Neural cell (in vitro differentiated cells): ENCODE measurements at regions not wholly inside any gene's neighbourhood (a gene's known extent, or its start where the extent isn't known, plus 50 kb on each side); places are given as distances from the start of the nearest gene placed in this dataset.

Experiments
- H2AFZ ChIP-seq: fragments of 200-600, 300-800 bp; sonication (generic), shearing (Covaris generic); 2 replicates; pipeline ENCODE4 v1.6.0; 2014; ENCODE audit warnings: low read depth, mild to moderate bottlenecking, antibody characterized with exemption, low read length, moderate library complexity
- H3F3A ChIP-seq: fragments of 200-600 bp; shearing (Covaris generic); 2 replicates; pipeline ENCODE4 v1.6.1; 2016; ENCODE audit warnings: mild to moderate bottlenecking, moderate library complexity, mixed read lengths, antibody characterized with exemption, low read length; ENCODE audit not compliant: insufficient read depth, poor library complexity, severe bottlenecking
- H3K27ac ChIP-seq: fragments of 200-600, 300-800 bp; sonication (generic), shearing (Covaris generic); 2 replicates; pipeline ENCODE4 v1.5.1; 2014; ENCODE audit warnings: mild to moderate bottlenecking, low read length, moderate library complexity
- H3K27me3 ChIP-seq: fragments of 300-800, 200-600 bp; sonication (generic), shearing (Covaris generic); 2 replicates; pipeline ENCODE4 v1.6.0; 2014; ENCODE audit warnings: mild to moderate bottlenecking, low read depth, low read length, moderate library complexity; ENCODE audit not compliant: insufficient read depth
- H3K36me3 ChIP-seq: fragments of 300-800, 200-600 bp; sonication (generic), shearing (Covaris generic); 2 replicates; pipeline ENCODE4 v1.5.1; 2014; ENCODE audit warnings: mild to moderate bottlenecking, antibody characterized with exemption, low read length, moderate library complexity; ENCODE audit not compliant: insufficient read depth
- H3K4me2 ChIP-seq: fragments of 300-800, 200-600 bp; sonication (generic), shearing (Covaris generic); 2 replicates; pipeline ENCODE4 v1.6.0; 2014; ENCODE audit warnings: mild to moderate bottlenecking, low read length
- H3K4me3 ChIP-seq: fragments of 300-800, 200-600 bp; sonication (generic), shearing (Covaris generic); 2 replicates; pipeline ENCODE4 v1.5.1; 2014; ENCODE audit warnings: mild to moderate bottlenecking, low read length, moderate library complexity
- H3K79me2 ChIP-seq: fragments of 200-600 bp; shearing (Covaris generic); replicated peaks from 2 replicates; pipeline ENCODE4 v1.6.0; 2014; ENCODE audit warnings: mild to moderate bottlenecking, low read length, moderate library complexity; ENCODE audit not compliant: insufficient read depth
- H3K9ac ChIP-seq: fragments of 300-800, 200-600 bp; sonication (generic), shearing (Covaris generic); 2 replicates; pipeline ENCODE4 v1.6.1; 2016; ENCODE audit warnings: mild to moderate bottlenecking, low read length, mixed read lengths
- H3K9me2 ChIP-seq: fragments of 200-600 bp; shearing (Covaris generic); 2 replicates; pipeline ENCODE4 v1.6.1; 2016; ENCODE audit warnings: mild to moderate bottlenecking, low read length, mixed read lengths; ENCODE audit not compliant: insufficient read depth
- H3K9me3 ChIP-seq: fragments of 200-600, 300-800 bp; sonication (generic), shearing (Covaris generic); 2 replicates; pipeline ENCODE4 v1.6.1; 2016; ENCODE audit warnings: mild to moderate bottlenecking, mixed run types, low read length, moderate library complexity, mixed read lengths
- H4K20me1 ChIP-seq: fragments of 200-600 bp; shearing (Covaris generic); 2 replicates; pipeline ENCODE4 v1.6.1; 2016; ENCODE audit warnings: mild to moderate bottlenecking, mixed run types; ENCODE audit not compliant: insufficient read depth
- EP300 ChIP-seq: fragments of 450-650 bp; conservative IDR thresholded peaks from 2 replicates; pipeline ENCODE4 v1.6.1; 2014; ENCODE audit warnings: antibody characterized with exemption, mild to moderate bottlenecking, moderate library complexity; ENCODE audit not compliant: poor library complexity, severe bottlenecking
- EZH2 ChIP-seq: fragments of 200-600, 300-800 bp; shearing (Covaris generic), sonication (generic); IDR thresholded peaks from 2 replicates; pipeline ENCODE4 v1.6.1; 2014; ENCODE audit warnings: antibody characterized with exemption, low read length, borderline replicate concordance, mild to moderate bottlenecking; ENCODE audit not compliant: insufficient read depth, poor library complexity, severe bottlenecking
- MXI1 ChIP-seq: fragments of 450-650 bp; conservative IDR thresholded peaks from 2 replicates; pipeline ENCODE4 v1.6.1; 2014; ENCODE audit warnings: antibody characterized with exemption, mild to moderate bottlenecking; ENCODE audit not compliant: poor library complexity, severe bottlenecking
- POLR2AphosphoS5 ChIP-seq: IDR thresholded peaks from 2 replicates; pipeline ENCODE4 v1.6.1; 2012
- RAD21 ChIP-seq: fragments of 450-650 bp; conservative IDR thresholded peaks from 2 replicates; pipeline ENCODE4 v1.6.1; 2014; ENCODE audit warnings: antibody characterized with exemption, mild to moderate bottlenecking, moderate library complexity
- SMC3 ChIP-seq: fragments of 450-650 bp; conservative IDR thresholded peaks from 2 replicates; pipeline ENCODE4 v1.6.1; 2014; ENCODE audit warnings: antibody characterized with exemption, mild to moderate bottlenecking, moderate library complexity; ENCODE audit not compliant: poor library complexity
- TAF1 ChIP-seq: IDR thresholded peaks from 2 replicates; pipeline ENCODE4 v1.6.1; 2012; ENCODE audit warnings: low read depth
- TF ChIP-seq, protein P1 (sequence below): IDR thresholded peaks from 2 replicates; pipeline ENCODE4 v1.6.1; 2012; ENCODE audit warnings: borderline replicate concordance
- TF ChIP-seq, protein P2 (sequence below): fragments of 450-650 bp; IDR thresholded peaks from 2 replicates; pipeline ENCODE4 v1.5.1; 2014; ENCODE audit warnings: antibody characterized with exemption, mild to moderate bottlenecking, moderate library complexity; ENCODE audit not compliant: poor library complexity, severe bottlenecking

DNA sequence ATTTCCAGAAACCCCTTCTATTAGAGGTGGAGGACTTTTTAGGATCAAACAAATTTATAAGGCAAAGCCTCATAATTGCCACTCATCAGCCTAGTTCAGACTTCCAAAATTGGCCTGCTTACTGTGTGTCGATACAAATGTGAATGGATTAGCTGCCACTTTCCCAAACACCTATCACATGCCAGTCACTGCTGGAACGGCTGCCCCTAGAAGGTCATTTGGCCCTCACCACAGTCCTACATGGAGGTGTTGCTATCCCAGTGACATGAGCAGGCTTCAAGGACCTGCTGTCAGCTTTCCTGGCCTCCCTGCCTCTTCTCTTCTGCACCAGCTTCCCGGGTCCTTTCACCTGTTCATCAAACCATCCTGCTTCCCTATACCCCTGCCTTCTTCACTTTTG, 279.2 kb upstream of the SKOR2 start:
- no peaks in the 10 kb centered on the region for H3K36me3 ChIP-seq
- no peak overlapping the region for H2AFZ ChIP-seq
- H3K27ac ChIP-seq, result no peak overlapping the region
- no peak overlapping the region for H3K4me2 ChIP-seq
- no peak overlapping the region for H3K9ac ChIP-seq
- no peaks in the 10 kb centered on the region for H3K9me3 ChIP-seq
- no peaks in the 10 kb centered on the region for H4K20me1 ChIP-seq
- H3F3A ChIP-seq, result no peaks in the 10 kb centered on the region
- TF ChIP-seq MXI1 (no peak), EZH2 (no peak), RAD21 (no peak), TAF1 (no peak), SMC3 (no peak), EP300 (no peak), POLR2AphosphoS5 (no peak)
- TF ChIP-seq, protein P1, sequence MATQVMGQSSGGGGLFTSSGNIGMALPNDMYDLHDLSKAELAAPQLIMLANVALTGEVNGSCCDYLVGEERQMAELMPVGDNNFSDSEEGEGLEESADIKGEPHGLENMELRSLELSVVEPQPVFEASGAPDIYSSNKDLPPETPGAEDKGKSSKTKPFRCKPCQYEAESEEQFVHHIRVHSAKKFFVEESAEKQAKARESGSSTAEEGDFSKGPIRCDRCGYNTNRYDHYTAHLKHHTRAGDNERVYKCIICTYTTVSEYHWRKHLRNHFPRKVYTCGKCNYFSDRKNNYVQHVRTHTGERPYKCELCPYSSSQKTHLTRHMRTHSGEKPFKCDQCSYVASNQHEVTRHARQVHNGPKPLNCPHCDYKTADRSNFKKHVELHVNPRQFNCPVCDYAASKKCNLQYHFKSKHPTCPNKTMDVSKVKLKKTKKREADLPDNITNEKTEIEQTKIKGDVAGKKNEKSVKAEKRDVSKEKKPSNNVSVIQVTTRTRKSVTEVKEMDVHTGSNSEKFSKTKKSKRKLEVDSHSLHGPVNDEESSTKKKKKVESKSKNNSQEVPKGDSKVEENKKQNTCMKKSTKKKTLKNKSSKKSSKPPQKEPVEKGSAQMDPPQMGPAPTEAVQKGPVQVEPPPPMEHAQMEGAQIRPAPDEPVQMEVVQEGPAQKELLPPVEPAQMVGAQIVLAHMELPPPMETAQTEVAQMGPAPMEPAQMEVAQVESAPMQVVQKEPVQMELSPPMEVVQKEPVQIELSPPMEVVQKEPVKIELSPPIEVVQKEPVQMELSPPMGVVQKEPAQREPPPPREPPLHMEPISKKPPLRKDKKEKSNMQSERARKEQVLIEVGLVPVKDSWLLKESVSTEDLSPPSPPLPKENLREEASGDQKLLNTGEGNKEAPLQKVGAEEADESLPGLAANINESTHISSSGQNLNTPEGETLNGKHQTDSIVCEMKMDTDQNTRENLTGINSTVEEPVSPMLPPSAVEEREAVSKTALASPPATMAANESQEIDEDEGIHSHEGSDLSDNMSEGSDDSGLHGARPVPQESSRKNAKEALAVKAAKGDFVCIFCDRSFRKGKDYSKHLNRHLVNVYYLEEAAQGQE, result no peak
- TF ChIP-seq, protein P2, sequence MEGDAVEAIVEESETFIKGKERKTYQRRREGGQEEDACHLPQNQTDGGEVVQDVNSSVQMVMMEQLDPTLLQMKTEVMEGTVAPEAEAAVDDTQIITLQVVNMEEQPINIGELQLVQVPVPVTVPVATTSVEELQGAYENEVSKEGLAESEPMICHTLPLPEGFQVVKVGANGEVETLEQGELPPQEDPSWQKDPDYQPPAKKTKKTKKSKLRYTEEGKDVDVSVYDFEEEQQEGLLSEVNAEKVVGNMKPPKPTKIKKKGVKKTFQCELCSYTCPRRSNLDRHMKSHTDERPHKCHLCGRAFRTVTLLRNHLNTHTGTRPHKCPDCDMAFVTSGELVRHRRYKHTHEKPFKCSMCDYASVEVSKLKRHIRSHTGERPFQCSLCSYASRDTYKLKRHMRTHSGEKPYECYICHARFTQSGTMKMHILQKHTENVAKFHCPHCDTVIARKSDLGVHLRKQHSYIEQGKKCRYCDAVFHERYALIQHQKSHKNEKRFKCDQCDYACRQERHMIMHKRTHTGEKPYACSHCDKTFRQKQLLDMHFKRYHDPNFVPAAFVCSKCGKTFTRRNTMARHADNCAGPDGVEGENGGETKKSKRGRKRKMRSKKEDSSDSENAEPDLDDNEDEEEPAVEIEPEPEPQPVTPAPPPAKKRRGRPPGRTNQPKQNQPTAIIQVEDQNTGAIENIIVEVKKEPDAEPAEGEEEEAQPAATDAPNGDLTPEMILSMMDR, result no peak
- H3K79me2 ChIP-seq, result no peaks in the 10 kb centered on the region
- H3K9me2 ChIP-seq, result no peaks in the 10 kb centered on the region
- H3K4me3 ChIP-seq, result no peak overlapping the region
- no peaks in the 10 kb centered on the region for H3K27me3 ChIP-seq

DNA sequence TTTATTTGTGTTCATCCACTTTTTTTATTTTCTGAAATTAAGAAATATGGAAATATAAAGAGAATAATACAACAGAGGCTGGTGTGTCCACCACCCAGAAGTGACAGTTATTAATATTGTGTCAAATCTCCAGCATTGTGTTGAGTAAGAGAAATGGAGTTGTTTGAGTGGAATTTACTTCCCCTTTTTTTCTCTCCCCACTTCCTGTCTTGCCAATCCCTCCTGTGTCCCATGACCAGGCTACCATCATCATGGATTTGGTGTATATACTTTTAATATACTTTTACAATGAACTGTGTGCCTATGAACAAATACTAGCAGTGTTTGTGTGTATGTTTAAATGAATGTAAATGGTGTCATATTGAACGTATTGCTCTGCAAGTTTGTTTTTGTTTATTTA, 276.9 kb upstream of the SKOR2 start:
- H4K20me1 ChIP-seq, result no peaks in the 10 kb centered on the region
- H3K9ac ChIP-seq, result no peak overlapping the region
- no peaks in the 10 kb centered on the region for H3K9me3 ChIP-seq
- no peak overlapping the region for H2AFZ ChIP-seq
- H3K36me3 ChIP-seq, result no peaks in the 10 kb centered on the region
- H3K4me3 ChIP-seq, result no peak overlapping the region
- no peak overlapping the region for H3K4me2 ChIP-seq
- H3F3A ChIP-seq, result no peaks in the 10 kb centered on the region
- H3K27me3 ChIP-seq, result no peaks in the 10 kb centered on the region
- no peaks in the 10 kb centered on the region for H3K9me2 ChIP-seq
- TF ChIP-seq POLR2AphosphoS5 (no peak), RAD21 (no peak), EZH2 (no peak), MXI1 (no peak), EP300 (no peak), TAF1 (no peak), SMC3 (no peak)
- TF ChIP-seq, protein P1, result no peak
- TF ChIP-seq, protein P2, result no peak
- no peaks in the 10 kb centered on the region for H3K79me2 ChIP-seq
- no peak overlapping the region for H3K27ac ChIP-seq
